HEK293T (cell line): ENCODE measurements at regions not wholly inside any gene's neighbourhood (a gene's known extent, or its start where the extent isn't known, plus 50 kb on each side); places are given as distances from the start of the nearest gene placed in this dataset.

Experiments
- CTCF ChIA-PET: fragments of 350-600 bp; formaldehyde crosslinking; extraction: SDS; loops from one replicate; lab custom pipeline; 2021; ENCODE audit warnings: antibody characterized with exemption, inconsistent platforms; lab: Yijun Ruan, JAX
- POLR2A ChIA-PET: fragments of 350-600 bp; formaldehyde crosslinking; extraction: SDS; loops from one replicate; lab custom pipeline; 2020; ENCODE audit warnings: antibody characterized with exemption, inconsistent platforms; lab: Yijun Ruan, JAX
- DNase-seq: peaks from one replicate; pipeline ENCODE4 v3.0.0; 2012; ENCODE audit warnings: mixed read lengths; ENCODE audit errors: extremely low spot score
- ARNT ChIP-seq: fragments of 450-650 bp; IDR thresholded peaks from 2 replicates; pipeline ENCODE4 v1.6.1; 2017; ENCODE audit warnings: mild to moderate bottlenecking
- BHLHE40 ChIP-seq: fragments of 450-650 bp; IDR thresholded peaks from 2 replicates; pipeline ENCODE4 v1.6.1; 2016; ENCODE audit warnings: mild to moderate bottlenecking, moderate library complexity, borderline replicate concordance
- CTBP1 ChIP-seq: fragments of 450-650 bp; IDR thresholded peaks from 2 replicates; pipeline ENCODE4 v1.6.1; 2016; ENCODE audit warnings: borderline replicate concordance
- ELF4 ChIP-seq: fragments of 450-650 bp; IDR thresholded peaks from 2 replicates; pipeline ENCODE4 v1.6.1; 2017; ENCODE audit warnings: antibody characterized with exemption
- FOXA1 ChIP-seq: fragments of 450-650 bp; IDR thresholded peaks from 2 replicates; pipeline ENCODE4 v1.6.1; 2016; ENCODE audit warnings: mild to moderate bottlenecking
- FOXK2 ChIP-seq: fragments of 450-650 bp; IDR thresholded peaks from 2 replicates; pipeline ENCODE4 v1.6.1; 2016; ENCODE audit warnings: mild to moderate bottlenecking
- FOXM1 ChIP-seq: fragments of 450-650 bp; IDR thresholded peaks from 2 replicates; pipeline ENCODE4 v1.6.1; 2017; ENCODE audit warnings: mild to moderate bottlenecking, borderline replicate concordance
- HDGF ChIP-seq: fragments of 450-650 bp; IDR thresholded peaks from 2 replicates; pipeline ENCODE4 v1.6.1; 2017; ENCODE audit warnings: antibody characterized with exemption, borderline replicate concordance
- L3MBTL2 ChIP-seq: fragments of 450-650 bp; conservative IDR thresholded peaks from 2 replicates; pipeline ENCODE4 v1.6.1; 2016; ENCODE audit warnings: mild to moderate bottlenecking
- LEF1 ChIP-seq: fragments of 450-650 bp; IDR thresholded peaks from 2 replicates; pipeline ENCODE4 v1.6.1; 2017; ENCODE audit warnings: mild to moderate bottlenecking, borderline replicate concordance
- NFRKB ChIP-seq: fragments of 450-650 bp; IDR thresholded peaks from 2 replicates; pipeline ENCODE4 v1.6.1; 2016; ENCODE audit warnings: mild to moderate bottlenecking, moderate library complexity
- SP1 ChIP-seq: fragments of 450-650 bp; IDR thresholded peaks from 2 replicates; pipeline ENCODE4 v1.6.1; 2017
- SUZ12 ChIP-seq: fragments of 450-650 bp; IDR thresholded peaks from 2 replicates; pipeline ENCODE4 v1.6.1; 2016; ENCODE audit warnings: mild to moderate bottlenecking
- TARDBP ChIP-seq: fragments of 450-650 bp; IDR thresholded peaks from 2 replicates; pipeline ENCODE4 v1.6.1; 2016
- ZNF384 ChIP-seq: fragments of 450-650 bp; IDR thresholded peaks from 2 replicates; pipeline ENCODE4 v1.6.1; 2016
- TF ChIP-seq, protein P1 (sequence below): fragments of 450-650 bp; IDR thresholded peaks from 2 replicates; pipeline ENCODE4 v1.6.1; 2016

DNA sequence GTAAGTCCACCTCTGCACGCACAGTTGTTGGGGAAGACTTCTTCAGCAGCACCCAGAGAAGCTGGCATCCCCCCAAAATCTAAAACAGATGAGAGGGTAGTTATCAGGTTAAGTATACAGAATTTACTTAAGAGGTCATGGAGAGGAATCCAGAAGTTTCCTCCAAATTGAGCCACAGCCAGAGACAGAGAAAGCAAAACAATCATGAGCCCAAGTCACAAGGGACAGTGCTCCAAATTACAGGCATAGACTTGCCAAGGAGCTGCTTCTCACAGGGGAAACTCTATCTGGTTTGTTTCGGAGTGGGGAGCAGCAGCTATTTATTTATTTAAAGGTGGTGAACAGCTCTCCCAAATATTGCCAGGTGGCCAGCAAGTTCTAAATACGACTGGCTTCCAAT lies 308.4 kb downstream of the SKIDA1 start:
- DNase-seq, result no peak
- CTCF ChIA-PET, result no interaction called here
- POLR2A ChIA-PET, result no interaction called here
- TF ChIP-seq FOXA1 (no peak), FOXM1 (no peak), NFRKB (no peak), FOXK2 (no peak), ZNF384 (no peak), LEF1 (no peak), HDGF (no peak), SP1 (no peak), SUZ12 (no peak), TARDBP (no peak), L3MBTL2 (no peak), CTBP1 (no peak), ARNT (no peak), BHLHE40 (no peak), ELF4 (no peak)
- TF ChIP-seq, protein P1, sequence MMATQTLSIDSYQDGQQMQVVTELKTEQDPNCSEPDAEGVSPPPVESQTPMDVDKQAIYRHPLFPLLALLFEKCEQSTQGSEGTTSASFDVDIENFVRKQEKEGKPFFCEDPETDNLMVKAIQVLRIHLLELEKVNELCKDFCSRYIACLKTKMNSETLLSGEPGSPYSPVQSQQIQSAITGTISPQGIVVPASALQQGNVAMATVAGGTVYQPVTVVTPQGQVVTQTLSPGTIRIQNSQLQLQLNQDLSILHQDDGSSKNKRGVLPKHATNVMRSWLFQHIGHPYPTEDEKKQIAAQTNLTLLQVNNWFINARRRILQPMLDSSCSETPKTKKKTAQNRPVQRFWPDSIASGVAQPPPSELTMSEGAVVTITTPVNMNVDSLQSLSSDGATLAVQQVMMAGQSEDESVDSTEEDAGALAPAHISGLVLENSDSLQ, result no peak

DNA sequence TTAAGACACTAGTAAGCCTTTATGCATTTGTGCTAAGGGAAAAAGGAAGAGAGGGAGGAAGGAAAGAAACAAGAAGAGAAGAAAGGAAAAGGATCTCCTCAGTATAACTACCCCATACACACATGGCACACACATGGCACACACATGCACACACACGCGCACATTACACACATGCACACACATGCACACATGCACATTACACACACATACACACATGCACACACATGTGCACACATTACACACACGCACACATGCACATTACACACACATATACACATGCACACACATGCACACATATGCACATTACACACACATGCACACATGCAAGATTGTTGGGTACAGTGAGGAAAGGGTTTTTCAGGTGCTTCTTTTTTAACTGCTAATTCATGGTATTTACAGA lies 311.2 kb downstream of the SKIDA1 start:
- no peak for DNase-seq
- POLR2A ChIA-PET, result no interaction called here
- CTCF ChIA-PET, result no interaction called here
- TF ChIP-seq TARDBP (no peak), HDGF (no peak), CTBP1 (no peak), LEF1 (no peak), FOXA1 (no peak), L3MBTL2 (no peak), ARNT (no peak), SUZ12 (no peak), NFRKB (no peak), ZNF384 (no peak), SP1 (no peak), FOXM1 (no peak), FOXK2 (no peak)
- TF ChIP-seq, protein P1, result no peak

DNA sequence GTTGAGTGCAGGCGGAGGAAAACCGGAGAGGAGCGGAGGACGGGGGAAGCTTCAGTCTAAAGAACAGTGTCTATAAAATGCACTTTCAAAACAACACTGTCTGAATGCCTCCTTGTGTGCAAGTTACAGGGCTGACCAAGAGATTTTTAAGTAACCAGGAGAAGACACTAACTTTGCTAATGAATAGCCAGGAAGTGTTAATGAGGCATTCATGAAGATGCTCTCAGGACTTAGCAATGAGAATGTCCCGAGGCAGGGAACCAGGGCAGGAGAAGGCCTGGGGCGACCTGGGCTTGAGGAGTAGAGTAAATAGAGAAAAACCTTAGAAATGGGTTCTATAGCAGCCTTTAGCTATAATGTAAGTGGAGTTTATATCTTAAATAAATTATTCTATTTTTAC lies 312.1 kb downstream of the SKIDA1 start:
- ChIA-PET CTCF (interaction anchor here (0.6 kb wide), 1 partner anchor 26 kb away, joined by 3 read pairs; no protein-coding TSS in a partner anchor), POLR2A (no interaction called here)
- no peak for DNase-seq
- TF ChIP-seq FOXM1 (no peak), L3MBTL2 (no peak), CTBP1 (no peak), LEF1 (no peak), BHLHE40 (no peak), HDGF (no peak)

DNA sequence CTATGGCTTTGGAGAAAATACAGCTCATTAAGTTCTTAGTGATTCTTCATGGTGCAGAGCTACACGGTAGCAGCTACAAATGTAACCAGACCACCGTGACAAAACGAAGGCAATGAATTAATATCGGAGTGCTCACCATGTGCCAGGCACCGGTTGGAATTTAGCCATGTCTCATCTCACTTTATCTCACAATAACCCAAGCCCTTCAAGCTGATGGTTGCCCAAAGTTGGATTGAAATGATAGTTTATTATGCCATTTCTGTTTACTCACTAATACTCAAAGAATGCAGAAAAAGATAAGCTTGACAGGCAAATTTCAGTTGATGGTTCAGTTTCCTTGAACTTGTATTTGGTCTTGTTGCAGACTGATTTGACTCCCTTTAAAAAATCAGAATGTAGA lies 312.6 kb downstream of the SKIDA1 start:
- DNase-seq, result no peak
- ChIA-PET POLR2A (no interaction called here), CTCF (interaction anchor here (0.6 kb wide), 1 partner anchor 26 kb away, joined by 3 read pairs; no protein-coding TSS in a partner anchor)
- TF ChIP-seq FOXM1 (no peak), TARDBP (no peak), ELF4 (no peak), LEF1 (no peak), CTBP1 (no peak), SUZ12 (no peak), SP1 (no peak), NFRKB (no peak), ZNF384 (no peak), ARNT (no peak)
- TF ChIP-seq, protein P1, result no peak

DNA sequence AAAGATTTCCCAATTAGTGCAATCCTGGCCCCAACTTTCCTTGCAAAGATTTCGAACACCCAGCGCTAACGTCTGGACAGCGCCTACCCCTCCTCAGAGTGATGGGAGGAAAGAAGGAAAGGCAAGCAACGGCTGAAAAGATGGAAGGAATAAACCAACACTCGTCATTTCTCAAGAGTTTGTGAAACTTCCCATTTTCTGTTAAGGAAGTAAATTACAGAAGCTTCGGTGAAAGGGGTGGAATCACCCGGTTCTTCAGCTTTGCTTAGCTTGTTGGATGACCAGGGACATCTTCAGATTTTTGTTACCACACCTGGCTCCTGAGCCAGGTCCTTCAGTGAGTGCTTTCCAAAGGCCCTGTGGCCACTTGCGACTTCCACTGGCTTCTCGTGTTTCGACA lies 313.1 kb downstream of the SKIDA1 start:
- ChIA-PET CTCF (no interaction called here), POLR2A (no interaction called here)
- TF ChIP-seq FOXA1, result no peak
- no peak for TF ChIP-seq SUZ12
- no peak for TF ChIP-seq BHLHE40
- no peak for TF ChIP-seq ARNT
- TF ChIP-seq, protein P1, result no peak
- DNase-seq, result no peak

DNA sequence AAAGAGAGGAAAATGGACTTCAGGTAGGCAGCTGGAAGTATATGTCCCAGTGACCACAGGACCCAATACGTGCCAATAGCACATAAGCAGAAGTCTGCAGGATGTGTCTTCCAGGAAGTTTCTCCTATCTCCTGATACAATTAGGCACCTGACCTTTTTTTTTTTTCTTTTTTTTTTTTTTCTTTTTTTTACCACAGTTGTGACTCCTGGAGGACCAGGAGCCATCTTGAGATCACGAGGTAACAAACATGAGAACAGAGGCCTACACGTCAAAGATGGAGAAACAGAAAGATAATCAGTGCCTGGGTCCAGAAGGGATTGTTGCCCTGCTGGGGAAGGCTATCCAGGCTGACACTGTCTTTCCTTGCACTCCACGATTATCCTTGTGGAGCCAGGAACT lies 312.4 kb upstream of the NEBL start:
- CTCF ChIA-PET, result no interaction called here

More for the DNA sequence above, 312.4 kb upstream of the NEBL start:
- TF ChIP-seq FOXM1 (no peak), FOXA1 (no peak), CTBP1 (no peak), FOXK2 (no peak), SP1 (no peak), ARNT (no peak), TARDBP (no peak), BHLHE40 (no peak), SUZ12 (no peak), NFRKB (no peak), HDGF (no peak), ELF4 (no peak), L3MBTL2 (no peak), ZNF384 (no peak)
- DNase-seq, result no peak
- POLR2A ChIA-PET, result no interaction called here
